Liver (tissue), 8 donors: ENCODE measurements at regions not wholly inside any gene's neighbourhood (a gene's known extent, or its start where the extent isn't known, plus 50 kb on each side); places are given as distances from the start of the nearest gene placed in this dataset.

Experiments
- DNase-seq: peaks from one replicate; pipeline ENCODE4 v3.0.0-alpha.2; 2017; ENCODE audit warnings: low spot score
- H3K27ac ChIP-seq, 2 donors: one replicate each; pipeline ENCODE4 v1.7.0; 2013; ENCODE audit warnings: inconsistent platforms in 2 of 2, low read length in 2 of 2, control low read depth in 1 of 2, low read depth in 1 of 2, mild to moderate bottlenecking in 1 of 2
- H3K27me3 ChIP-seq, 4 donors: one replicate each; pipeline versions ENCODE4 v1.6.1 to v1.7.0; 2013; ENCODE audit warnings: low read length in 3 of 4, inconsistent platforms in 1 of 4, mild to moderate bottlenecking in 1 of 4, moderate library complexity in 1 of 4; ENCODE audit not compliant: control insufficient read depth in 4 of 4, insufficient read depth in 4 of 4
- H3K36me3 ChIP-seq, 4 donors: one replicate each; pipeline versions ENCODE4 v1.6.1 to v1.7.0; 2013; ENCODE audit warnings: low read length in 3 of 4, mild to moderate bottlenecking in 3 of 4, low read depth in 1 of 4, moderate library complexity in 1 of 4; ENCODE audit not compliant: control insufficient read depth in 4 of 4, insufficient read depth in 3 of 4
- H3K4me1 ChIP-seq, 4 donors: one replicate each; pipeline versions ENCODE4 v1.6.1 to v1.7.0; 2013; ENCODE audit warnings: low read length in 3 of 4, mild to moderate bottlenecking in 3 of 4, moderate library complexity in 1 of 4; ENCODE audit not compliant: control insufficient read depth in 4 of 4, insufficient read depth in 4 of 4
- H3K4me3 ChIP-seq, 3 donors: one replicate each; pipeline versions ENCODE4 v1.6.1 to v1.7.0; 2013; ENCODE audit warnings: low read length in 3 of 3, control low read depth in 1 of 3, low read depth in 1 of 3, mild to moderate bottlenecking in 1 of 3
- H3K9ac ChIP-seq, 2 donors: one replicate each; pipeline ENCODE4 v1.7.0; 2013; ENCODE audit warnings: low read length in 2 of 2, mild to moderate bottlenecking in 2 of 2, moderate library complexity in 2 of 2, control low read depth in 1 of 2, low read depth in 1 of 2
- H3K9me3 ChIP-seq, 4 donors: one replicate each; pipeline versions ENCODE4 v1.6.1 to v1.7.0; 2013; ENCODE audit warnings: low read length in 3 of 4; ENCODE audit not compliant: control insufficient read depth in 4 of 4
- ATF3 ChIP-seq: IDR thresholded peaks from 2 replicates; pipeline ENCODE4 v1.6.1; 2016; ENCODE audit warnings: antibody characterized with exemption
- CTCF ChIP-seq: fragments of 150-350 bp; IDR thresholded peaks from 2 replicates; pipeline ENCODE4 v1.5.1; 2017; ENCODE audit warnings: improper control_type of control experiment, low read depth, low read length; ENCODE audit not compliant: missing input control
- EGR1 ChIP-seq, 2 donors: IDR thresholded peaks; 2 replicates each; pipeline ENCODE4 v1.6.1; 2016 to 2018; ENCODE audit warnings: antibody characterized with exemption in 2 of 2, low read depth in 2 of 2
- FOXA1 ChIP-seq: IDR thresholded peaks from 2 replicates; pipeline ENCODE4 v1.6.1; 2016; ENCODE audit warnings: antibody characterized with exemption
- HNF4A ChIP-seq, 2 donors: conservative IDR thresholded peaks; 2 replicates each; pipeline ENCODE4 v1.6.1; 2016; ENCODE audit warnings: antibody characterized with exemption in 2 of 2, mild to moderate bottlenecking in 2 of 2
- HNF4G ChIP-seq: IDR thresholded peaks from 2 replicates; pipeline ENCODE4 v1.6.1; 2016; ENCODE audit warnings: antibody characterized with exemption
- NR2F2 ChIP-seq: IDR thresholded peaks from 2 replicates; pipeline ENCODE4 v1.6.1; 2016; ENCODE audit warnings: antibody characterized with exemption
- RAD21 ChIP-seq, 2 donors: IDR thresholded peaks; 2 replicates each; pipeline ENCODE4 v1.6.1; 2016; ENCODE audit warnings: antibody characterized with exemption in 2 of 2, mild to moderate bottlenecking in 2 of 2
- REST ChIP-seq: IDR thresholded peaks from 2 replicates; pipeline ENCODE4 v1.6.1; 2016; ENCODE audit warnings: antibody characterized with exemption, mild to moderate bottlenecking
- ZBTB33 ChIP-seq: IDR thresholded peaks from 2 replicates; pipeline ENCODE4 v1.6.1; 2016; ENCODE audit warnings: antibody characterized with exemption
- WGBS: extraction: QIAGEN DNeasy Blood & Tissue Kit; methylation state at CpG from one replicate; pipeline ENCODE4 v1.1.7; 2013; 5-methylcytosine and 5-hydroxymethylcytosine counted together
- donor health status: healthy.
- donor health status: healthy.
- donor health status: healthy.
- donor health status: healthy.
- donor health status: healthy.

GRCh38 chr14:76699209-76699938 is 61.9 kb upstream of the VASH1 start:
- Histone ChIP-seq H3K4me3 (no peak overlapping the region), H3K27me3 (no peaks in the 10 kb centered on the region), H3K9ac (no peak overlapping the region), H3K27ac (no peak overlapping the region), H3K4me1 (peaks cover 0 to 4% (median under 1%) of the 10 kb centered on the region in 4 donors), H3K36me3 (no peaks in the 10 kb centered on the region), H3K9me3 (no peaks in the 10 kb centered on the region)
- DNase-seq: no peak
- no peak for TF ChIP-seq REST
- TF ChIP-seq ZBTB33: no peak
- no peak for TF ChIP-seq RAD21 (IDR thresholded peaks at IDR 0.05)
- TF ChIP-seq HNF4G: no peak
- 86% methylated on average over 6 of the region's 6 CpGs for WGBS

- WGBS: 93% methylated on average over 8 of the region's 8 CpGs
- no peaks in the 10 kb centered on the region for H3K36me3 ChIP-seq
- H3K27ac ChIP-seq: no peak overlapping the region
- H3K4me3 ChIP-seq: no peak overlapping the region
- no peak for DNase-seq
- no peak overlapping the region for H3K9ac ChIP-seq
- H3K9me3 ChIP-seq: no peaks in the 10 kb centered on the region
- H3K27me3 ChIP-seq: no peaks in the 10 kb centered on the region
- peaks cover 0 to 4% (median under 1%) of the 10 kb centered on the region in 4 donors for H3K4me1 ChIP-seq
- TF ChIP-seq HNF4A (conservative IDR thresholded peaks at IDR 0.05) (no peak), CTCF (no peak), ATF3 (no peak), EGR1 (IDR thresholded peaks at IDR 0.05; ENCODE audit: low read depth in 2 of 2) (no peak), FOXA1 (no peak), RAD21 (IDR thresholded peaks at IDR 0.05) (no peak), HNF4G (no peak), NR2F2 (no peak)
Measured at GRCh38 chr14:76699939-76700590, 61.2 kb upstream of the VASH1 start.
